ENCODE measurements at regions not wholly inside any gene's neighbourhood (a gene's known extent, or its start where the extent isn't known, plus 50 kb on each side); places are given as distances from the start of the nearest gene placed in this dataset.
"Not testable (repeated sequence)": the region's sequence is repeated elsewhere in the genome, so short reads cannot be mapped to it uniquely, and the experiment has no call there.

DNA sequence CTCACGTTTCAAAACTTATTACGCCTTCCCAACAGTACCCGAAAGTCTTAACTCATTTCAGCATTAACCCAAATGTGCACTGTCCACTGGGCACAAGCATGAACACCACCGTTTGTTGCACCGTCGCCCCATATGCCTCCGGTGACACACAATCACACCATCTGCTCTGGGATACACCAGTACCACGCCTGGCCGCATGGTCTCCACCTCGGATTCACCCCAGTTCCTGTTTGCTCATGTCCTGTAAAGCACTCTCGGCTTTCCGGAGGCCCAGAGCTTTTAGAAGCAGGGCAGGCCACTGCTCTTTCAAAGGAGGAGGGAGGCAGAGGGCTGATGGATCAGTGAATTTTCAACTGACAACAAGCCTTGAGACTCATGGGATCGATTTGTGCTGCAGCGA lies 1570.0 kb upstream of the DEFB115 start:
- DNase-seq (ENCODE audit: low read depth): no peak

DNA sequence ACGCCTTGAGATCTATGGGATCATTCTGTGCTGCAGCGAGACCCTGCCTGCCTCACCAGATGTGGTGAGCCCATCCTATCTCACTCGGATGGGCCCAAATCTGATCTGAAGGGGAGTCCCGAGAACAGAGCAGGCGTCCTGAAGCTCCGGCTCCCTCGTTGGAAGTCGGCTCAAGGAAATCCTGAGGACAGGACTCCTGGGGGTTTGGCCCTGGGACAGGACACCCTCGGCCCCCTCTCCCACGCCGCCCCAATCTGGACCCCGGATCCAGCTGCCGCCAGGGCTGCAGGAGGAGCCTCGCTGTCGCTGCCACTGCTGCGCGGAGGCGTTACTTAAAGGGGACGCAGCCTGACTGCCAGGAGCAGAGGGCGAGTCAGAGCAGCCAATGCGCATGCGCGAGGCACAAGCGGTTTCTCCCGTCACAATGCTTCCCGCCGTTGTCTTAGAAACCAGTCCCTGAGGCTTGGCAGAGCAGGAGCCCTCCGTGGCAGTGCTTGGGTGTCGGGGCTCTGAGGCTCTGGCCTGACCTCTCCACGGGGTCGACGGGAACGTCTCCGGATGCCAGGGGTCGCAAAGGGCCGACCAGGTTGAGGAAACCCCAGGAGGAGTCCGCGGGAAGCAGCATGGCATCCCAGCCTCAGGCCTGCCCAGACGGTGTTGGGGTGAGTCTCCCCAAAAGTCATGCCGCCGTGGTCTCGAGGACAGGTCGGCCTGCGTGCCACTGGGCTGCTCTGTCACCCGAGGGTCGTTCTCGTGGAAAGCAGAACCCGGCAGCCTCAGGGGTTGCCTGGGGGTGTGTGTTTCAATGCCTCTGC lies 1567.8 kb upstream of the DEFB115 start:
- no peak for DNase-seq (ENCODE audit: low read depth)

DNA sequence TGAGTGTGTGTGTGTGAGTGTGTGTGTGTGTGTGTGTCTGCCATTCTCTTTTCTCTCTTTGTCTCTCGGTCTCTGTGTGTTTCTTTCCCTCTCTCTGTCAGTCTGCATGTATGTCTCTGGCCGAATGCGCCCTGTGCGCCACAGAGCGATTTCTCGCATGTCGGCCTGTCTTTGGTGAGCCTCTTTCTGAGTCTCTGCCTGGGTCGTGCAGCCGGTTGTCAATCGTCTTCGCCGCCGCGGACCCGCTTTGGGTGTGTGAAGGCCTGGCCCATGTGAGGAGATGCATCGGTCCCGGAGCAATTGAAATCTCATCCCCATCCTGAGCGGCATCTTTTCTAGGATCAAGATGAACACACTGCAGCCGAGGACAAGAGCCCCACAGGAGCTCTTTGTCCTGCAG lies 1567.2 kb upstream of the DEFB115 start:
- no peak for DNase-seq (ENCODE audit: low read depth)

DNA sequence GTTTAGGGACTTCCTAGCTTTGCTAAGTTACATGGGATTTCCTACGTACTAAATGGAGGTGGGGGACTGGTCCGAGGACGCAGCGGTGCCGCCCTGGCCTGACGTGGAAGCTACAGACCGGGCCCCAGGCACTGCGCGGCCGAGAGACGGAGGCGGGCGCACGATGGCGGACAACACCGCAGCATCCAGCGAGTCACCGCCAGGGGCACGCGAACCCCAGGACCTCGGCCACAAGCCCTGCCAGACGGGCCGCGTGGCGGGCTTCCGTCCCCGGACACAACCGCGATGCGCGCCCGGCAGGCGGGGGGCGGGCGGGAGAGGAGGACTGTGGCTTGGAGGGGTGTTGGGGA lies 1516.9 kb upstream of the DEFB115 start:
- no peak for DNase-seq (ENCODE audit: low read depth)

DNA sequence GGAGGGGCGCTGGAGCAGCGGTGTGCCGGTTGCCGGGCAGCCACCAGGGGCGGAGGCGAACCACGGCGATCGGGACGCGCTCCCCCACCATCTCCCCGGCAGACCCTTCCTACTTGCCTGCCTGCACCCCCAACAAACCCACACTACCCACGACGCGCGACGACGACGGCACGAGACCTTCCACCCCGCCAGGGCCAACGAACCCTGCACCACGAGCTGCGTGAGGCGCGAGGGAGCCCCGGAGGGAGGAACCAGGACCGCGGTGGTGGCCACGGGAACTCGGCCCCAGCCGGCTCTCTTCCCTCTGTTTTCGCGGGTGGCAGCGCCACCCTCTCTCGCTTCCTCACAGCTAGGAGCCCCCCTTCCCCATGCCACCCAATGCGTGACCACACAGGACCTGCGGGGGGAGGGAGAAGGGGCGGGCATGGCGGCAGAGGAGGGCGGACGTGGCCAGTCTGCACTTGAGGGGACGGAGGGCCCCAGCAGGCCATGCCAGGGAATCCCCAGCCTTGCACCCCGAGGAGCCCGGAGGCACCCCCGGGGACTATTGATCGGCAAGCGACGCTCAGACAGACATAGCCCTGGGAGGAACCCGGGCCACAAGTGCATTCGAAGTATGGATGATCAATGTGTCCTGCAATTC lies 1516.4 kb upstream of the DEFB115 start:
- no peak for DNase-seq (ENCODE audit: low read depth)

DNA sequence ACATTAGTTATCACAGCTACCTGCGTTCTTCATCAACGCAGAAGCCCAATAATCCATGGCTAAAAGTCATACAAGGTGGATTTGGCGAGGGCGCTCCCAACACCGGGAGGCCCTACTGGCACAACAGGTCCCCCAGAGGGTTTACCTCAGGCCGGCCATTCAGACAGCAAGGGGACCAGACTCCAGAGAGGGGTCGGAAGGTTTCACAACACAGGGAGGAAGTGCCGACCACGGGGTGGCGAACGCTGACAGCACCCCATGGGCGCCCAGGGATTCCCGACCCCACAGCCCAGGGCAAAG lies 1515.9 kb upstream of the DEFB115 start:
- no peak for DNase-seq (ENCODE audit: low read depth)

DNA sequence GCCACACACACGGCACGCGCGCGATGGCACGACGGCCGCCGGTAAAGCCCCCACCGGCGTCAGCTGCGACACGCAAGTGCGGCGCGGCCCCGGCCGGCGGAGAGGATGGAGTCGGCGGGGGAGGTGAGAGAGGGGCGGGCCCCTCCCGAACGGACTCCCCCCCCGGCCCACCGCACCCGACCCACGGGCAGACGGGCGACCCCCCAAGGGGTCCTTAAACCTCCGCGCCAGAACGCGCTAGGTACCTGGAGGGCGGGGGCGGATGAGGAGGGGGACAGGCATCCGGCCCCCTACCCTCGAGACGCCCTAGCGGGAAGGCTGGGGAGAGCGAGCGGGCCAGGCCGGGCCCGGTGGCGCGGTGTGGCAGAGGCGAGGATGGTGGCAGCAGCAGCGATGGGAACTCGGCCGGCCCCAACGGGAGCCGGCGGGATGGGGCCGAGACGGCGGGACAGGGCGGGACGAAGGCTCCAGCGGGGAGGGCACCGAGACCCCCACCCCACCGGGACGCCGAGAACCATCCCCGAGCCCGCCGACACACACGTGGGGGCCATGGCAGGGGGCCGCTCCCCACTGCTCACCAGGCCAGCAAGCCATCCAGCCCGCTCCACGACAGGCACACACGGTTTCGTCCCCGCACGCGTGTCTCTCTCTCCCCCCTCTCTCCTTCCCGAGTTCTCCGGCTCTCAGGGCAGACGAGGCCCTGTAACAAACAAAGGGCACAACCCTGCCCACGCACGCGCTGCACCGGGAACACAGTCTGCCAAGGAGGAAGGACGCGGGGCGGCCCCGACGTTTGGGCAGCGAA lies 1515.4 kb upstream of the DEFB115 start:
- no peak for DNase-seq (ENCODE audit: low read depth)

DNA sequence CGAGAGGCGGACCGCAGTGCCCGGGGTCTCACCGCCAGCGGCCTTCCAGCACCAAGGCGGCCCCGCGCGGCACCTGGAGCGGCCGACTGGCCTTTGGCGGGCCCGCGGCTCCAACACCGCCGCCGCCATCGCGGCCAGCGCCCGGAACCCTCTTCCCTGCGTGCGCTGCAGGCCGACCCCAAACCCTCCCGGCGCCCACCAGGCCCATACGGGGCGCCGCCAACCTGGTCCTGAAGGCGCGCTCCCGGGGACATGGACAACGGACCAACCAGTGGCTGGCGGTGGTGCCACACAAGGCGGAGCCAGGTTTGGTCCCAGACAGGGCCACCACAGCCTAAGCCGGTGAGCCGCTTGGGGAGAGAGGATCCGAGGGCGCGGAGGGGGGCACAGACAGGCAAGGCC lies 1514.8 kb upstream of the DEFB115 start:
- DNase-seq (ENCODE audit: low read depth): no peak

DNA sequence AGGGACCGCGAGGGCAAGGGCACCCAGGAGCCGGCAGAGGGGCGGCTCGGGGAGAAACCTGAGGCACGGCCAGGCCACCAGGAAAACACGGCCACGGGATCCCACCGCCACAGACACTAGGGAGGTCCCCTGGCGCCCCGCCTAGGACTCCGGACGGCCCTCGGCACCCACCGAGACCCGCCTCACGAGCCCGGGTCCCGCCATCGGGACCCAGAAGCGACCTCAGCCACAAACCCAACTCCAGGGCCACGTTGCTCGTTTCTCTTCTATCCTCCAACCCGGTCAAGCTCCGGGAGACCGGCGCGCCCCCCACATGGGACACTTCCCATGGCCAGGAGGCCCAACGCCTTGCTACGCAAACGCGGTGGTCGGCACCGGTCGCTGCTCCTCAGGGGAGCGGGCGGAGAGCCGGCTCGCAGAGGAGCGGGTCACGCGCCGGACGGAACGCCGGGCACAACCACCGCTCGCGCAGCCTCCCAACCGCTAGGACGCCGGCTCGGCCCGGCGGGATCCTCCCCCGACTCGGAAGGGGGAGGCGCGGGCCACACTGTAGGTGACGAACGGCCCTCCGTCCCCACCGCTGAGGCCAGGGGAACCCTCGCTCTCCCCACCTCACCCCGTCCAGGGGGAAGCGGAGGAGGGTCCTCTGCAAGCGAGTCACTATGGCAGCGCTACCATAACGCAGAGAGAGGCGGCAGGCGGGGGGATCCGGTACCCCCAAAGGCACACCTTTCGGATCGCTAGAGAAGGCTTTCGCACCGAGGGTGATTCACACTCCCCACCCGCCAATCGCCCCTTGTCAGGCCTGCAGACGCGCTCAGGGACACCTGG lies 1514.1 kb upstream of the DEFB115 start:
- DNase-seq (ENCODE audit: low read depth): no peak

DNA sequence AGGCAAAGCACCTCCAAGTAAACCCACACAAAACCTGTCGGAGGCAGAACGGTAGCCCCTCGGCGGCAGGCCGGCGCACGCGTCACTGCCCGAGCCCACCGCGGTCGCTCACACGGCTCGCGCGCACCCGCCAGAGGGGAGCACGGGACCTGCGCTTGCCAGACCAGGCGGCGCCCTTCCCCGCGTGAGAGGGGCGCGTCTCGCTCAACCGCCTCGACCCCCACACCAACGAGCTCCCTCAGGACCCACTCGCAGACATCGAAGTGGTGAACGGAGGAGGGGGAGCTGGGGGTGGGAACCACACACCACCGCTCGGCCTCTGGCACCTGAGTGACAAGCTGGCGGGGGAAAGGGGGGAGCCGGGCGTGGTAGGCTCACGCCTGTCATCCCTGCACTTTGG lies 1513.4 kb upstream of the DEFB115 start:
- DNase-seq (ENCODE audit: low read depth): no peak

DNA sequence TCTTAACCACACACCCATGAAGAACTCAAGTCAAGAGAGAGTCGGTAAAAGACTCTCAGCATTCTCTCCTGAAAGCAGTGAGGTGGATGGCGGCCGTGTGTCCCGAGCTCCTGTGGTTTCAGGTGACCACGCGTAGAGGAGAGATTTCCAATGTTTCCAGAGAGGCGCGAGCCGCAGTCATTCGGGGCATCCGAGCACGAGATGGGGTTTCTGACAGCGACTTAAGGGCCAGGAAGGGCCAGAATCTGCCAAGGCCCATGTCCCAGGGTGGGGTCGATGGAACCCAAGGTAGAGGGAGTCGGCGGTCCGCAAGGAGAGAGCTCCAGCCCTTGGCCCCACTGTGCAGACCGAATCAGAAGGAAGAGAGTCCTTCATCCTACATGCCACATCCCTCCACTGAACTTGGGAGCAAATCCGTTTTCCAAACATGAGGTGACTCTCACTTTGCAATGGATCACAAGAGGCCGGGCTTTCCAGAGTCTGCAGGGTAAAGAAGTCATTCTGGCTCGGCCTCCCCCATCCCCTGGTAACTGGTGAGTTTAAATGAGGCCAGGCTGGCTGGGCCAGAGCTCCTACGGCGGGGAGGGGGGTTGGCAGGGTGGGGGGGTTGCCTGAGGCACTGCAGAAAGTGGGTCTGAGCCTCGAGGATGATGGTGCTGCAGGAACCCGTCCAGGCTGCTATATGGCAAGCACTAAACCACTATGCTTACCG lies 1511.8 kb upstream of the DEFB115 start:
- DNase-seq (ENCODE audit: low read depth): not testable (repeated sequence)

DNA sequence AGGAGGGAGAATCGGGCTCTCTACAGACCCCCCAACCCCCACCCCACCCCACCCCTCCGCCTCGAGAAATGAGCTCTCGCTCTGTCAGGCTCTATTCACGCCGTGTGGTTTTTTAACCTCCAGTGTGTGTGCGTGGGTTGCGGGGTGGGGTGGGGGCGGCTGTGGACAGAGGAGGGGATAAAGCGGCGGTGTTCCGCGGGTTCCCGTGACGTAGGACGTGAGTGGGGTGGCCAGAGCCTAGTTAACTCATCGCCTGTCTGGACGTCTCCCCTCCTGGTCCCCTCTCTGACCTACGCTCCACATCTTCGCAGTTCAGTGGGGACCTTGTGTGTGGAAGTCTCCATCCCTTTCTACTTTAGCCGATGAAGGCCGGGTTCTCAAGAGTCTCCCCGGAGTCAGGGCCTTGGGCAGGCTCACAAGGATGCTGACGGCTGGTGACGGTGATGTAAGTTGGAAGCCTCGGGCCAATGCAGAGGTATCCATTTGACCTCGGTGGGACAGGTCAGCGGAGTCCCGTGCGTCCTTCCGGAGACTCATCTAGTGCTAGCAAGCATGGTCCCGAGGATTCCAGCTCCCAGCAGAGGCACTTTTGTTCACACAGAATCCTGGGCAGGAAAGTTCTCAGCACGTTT lies 1507.1 kb upstream of the DEFB115 start:
- no peak for DNase-seq (ENCODE audit: low read depth)

DNA sequence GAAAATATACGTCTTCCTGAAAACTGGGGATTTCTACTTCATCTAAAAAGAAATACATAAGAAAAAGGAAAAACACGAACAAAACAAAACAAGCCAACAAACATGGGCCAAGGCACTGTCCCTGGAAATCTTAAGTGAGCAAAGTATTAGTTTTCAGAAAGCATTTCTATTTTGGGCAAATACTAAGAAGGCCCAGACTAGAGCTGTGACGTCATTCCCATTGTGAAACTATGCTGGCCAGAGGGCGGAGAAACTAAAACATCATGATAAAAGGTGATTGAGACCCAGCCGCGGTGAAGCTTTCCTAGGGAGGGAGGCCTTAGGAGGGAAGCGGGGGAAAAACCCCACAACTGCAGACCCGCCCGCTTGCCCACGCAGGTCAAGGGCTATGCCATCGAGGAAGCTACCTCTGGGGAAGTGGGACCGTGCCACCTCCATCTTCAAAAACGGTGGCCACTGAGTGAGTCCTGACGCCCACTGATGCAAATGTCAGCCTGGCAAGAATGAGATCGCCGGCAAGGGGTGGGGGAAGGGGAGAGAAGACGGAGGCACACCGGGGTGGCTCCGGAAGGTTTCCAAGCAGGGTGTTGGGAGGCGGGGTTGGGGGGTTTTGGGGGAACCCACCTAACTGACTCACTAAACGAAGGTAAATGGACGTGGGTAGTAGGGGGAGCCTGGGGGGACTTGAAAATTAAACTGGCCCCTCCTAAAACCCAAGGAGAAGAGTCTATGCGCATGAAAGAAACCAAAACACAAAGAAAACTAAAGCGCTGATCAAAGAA lies 1504.6 kb upstream of the DEFB115 start:
- DNase-seq (ENCODE audit: low read depth): peak; percentile 2

DNA sequence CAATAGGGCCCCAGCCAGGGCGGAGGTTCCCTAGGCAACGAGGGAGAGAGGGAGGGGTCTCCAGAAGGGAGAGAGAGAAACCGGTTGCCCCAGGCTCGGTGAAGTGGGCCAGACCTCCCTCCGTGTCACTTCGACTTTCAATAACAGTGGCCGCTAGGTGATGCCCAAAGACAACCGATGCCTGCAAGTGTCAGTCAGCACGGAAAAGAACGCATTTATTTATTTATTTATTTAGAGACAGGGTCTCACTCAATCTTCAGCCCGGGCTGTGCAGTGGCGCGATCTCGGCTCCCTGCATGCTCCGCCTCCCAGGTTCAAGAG lies 1504.1 kb upstream of the DEFB115 start:
- DNase-seq (ENCODE audit: low read depth): not testable (repeated sequence)

DNA sequence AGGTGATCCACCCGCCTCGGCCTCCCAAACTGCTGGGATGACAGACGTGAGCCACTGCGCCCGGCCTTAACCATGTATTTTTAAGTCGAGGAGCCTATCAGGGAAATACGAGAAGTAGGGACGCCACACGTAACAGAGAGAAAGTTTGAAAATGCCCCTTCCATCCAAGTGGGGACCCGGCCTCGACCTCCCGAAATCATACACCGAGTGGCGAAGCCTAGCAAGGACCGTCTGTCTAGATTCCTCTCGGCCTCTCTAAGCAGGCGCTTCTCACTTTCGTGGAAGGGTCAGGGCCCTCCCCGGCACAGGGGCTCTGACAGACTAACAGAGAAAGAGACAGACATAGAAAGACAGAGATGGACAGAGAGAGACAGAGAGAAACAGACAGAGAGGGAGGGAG lies 1503.6 kb upstream of the DEFB115 start:
- not testable (repeated sequence) for DNase-seq (ENCODE audit: low read depth)

DNA sequence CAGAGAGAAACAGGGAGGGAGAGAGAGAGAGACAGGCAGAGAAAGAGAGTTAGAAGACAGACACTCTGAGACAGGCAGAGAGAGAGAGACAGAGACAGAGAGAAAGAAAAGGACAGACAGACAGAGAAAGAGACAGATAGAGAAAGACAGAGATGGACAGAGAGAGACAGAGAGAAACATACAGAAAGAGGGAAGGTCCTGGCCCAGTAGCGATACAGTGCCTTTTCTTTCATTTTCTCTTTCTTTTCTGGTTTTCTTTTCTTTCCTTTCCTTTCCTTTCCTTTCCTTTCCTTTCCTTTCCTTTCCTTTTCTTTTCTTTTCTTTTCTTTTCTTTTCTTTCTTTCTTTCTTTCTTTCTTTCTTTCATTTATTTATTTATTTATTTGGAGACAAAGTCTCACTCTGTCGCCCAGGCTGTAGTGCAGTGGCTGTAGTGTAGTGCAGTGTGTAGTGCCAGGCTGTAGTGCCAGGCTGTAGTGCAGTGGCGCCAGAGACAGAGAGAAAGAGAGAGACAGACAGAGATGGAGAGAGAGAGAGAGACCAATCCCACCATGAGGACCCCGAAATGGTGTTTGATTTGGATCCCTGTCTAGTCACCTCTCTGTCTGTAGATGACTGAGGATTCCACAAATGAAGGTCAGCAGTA lies 1501.5 kb upstream of the DEFB115 start:
- DNase-seq (ENCODE audit: low read depth): not testable (repeated sequence)

DNA sequence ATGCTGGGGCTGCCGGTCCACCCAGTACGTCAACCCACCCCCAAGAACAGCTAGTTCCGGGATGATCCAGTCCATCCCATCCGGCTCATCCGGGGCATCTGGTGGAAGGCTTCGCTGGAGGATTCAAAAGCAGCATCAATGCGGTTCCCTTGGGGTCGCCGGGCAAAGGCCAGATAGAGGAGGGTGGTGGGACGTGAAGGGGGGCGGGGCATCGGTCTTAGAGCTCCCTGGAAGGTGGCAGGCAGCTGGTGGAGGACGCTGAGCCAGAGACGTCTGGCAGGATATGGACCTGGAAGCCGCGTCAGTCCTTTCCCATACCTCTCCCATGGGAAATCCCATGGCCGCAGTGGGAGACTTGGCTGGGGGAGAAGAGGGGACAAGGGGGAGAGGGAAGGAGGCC lies 1500.8 kb upstream of the DEFB115 start:
- DNase-seq (ENCODE audit: low read depth): no peak

DNA sequence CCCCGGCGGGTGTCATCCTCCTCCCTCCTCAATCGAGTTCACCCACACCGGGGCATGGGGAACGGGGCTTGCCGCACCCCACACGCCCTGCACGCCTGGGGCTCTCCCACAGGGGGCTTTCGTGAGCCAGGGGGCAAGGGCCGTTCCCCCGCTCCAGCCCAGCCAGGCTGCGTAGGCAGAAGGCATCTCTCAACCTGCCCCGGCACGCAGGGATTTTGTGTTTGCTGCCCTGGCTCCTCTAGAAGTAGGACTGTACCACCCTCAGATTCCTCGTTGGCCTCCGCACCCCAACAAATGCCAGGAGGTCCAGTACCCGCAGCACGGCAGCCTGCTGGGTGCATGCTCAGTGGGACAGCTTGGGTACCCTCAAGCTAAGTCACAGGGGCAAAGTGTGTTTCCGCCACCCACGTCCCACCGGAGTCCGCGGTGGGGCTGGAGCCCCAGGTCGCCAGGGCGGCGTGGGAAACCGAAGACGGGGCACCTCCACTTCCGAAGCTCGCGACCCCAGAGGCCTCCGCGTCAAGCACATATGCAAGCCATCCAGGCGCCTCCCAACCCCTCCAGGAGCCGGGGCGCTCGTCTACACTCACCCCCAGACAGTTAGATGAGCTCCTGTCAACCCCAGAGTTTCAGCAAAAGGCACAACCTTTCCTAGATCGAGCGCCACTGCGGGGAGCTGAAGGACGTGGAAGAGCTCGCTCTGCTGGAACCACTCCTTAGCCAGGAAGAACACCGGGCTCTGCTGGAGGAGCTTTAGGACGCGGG lies 1495.7 kb upstream of the DEFB115 start:
- not testable (repeated sequence) for DNase-seq (ENCODE audit: low read depth)

DNA sequence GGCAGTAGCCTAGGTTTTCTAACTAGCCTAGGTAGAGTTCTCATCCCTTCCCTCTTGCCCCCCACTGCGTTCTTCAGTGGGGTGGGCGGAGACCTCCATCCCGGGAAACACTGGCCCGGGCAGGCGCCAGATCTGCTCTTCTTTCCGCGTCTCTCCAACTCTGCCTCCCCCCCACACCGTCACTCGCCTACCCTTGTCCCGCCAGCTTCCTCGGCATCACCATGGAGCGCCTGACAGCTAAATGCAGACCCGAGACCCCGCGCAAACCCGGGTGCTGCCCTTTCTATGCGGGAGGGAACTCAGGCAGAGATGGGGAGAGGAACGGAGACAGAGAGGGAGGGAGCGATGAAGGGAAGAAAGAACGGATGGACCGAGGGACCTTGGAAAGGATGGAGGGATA lies 1494.8 kb upstream of the DEFB115 start:
- DNase-seq (ENCODE audit: low read depth): no peak

Data from stimulated activated CD8-positive, alpha-beta memory T cell treated with anti-CD3 and anti-CD28 coated beads, Interleukin-15, amount 100 ng/mL, for 1 hour (primary cell).